ENCODE measurements at regions not wholly inside any gene's neighbourhood (a gene's known extent, or its start where the extent isn't known, plus 50 kb on each side); places are given as distances from the start of the nearest gene placed in this dataset.

DNA sequence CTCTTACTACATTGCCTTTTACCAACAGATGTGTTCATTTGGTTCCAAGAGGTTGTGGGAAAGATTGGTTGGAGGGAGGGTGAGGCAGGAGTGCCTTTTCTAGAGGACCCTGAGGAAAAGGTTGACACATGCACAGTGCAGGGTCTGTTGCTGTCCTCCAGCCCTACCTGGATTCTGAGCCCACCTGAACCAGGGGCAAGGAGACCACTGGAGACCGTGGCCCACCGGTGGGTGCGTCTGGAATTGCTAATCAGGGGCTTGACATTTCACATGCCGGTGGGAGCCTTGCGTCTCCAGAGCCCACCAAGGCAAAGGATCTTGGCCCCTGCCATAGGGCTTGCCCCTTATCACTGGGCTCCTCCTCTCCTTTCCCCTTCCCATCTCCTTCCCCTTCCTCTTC, 80.4 kb upstream of the ZBED5 start:
- no peak overlapping the region for H3K4me3 ChIP-seq (ENCODE audit: low read depth in 1 of 2, low read length in 2 of 2)
- no peak for TF ChIP-seq EZH2 (IDR thresholded peaks at IDR 0.05; ENCODE audit: borderline replicate concordance, low read depth, low read length, severe bottlenecking)
- TF ChIP-seq, protein P1, sequence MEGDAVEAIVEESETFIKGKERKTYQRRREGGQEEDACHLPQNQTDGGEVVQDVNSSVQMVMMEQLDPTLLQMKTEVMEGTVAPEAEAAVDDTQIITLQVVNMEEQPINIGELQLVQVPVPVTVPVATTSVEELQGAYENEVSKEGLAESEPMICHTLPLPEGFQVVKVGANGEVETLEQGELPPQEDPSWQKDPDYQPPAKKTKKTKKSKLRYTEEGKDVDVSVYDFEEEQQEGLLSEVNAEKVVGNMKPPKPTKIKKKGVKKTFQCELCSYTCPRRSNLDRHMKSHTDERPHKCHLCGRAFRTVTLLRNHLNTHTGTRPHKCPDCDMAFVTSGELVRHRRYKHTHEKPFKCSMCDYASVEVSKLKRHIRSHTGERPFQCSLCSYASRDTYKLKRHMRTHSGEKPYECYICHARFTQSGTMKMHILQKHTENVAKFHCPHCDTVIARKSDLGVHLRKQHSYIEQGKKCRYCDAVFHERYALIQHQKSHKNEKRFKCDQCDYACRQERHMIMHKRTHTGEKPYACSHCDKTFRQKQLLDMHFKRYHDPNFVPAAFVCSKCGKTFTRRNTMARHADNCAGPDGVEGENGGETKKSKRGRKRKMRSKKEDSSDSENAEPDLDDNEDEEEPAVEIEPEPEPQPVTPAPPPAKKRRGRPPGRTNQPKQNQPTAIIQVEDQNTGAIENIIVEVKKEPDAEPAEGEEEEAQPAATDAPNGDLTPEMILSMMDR (IDR thresholded peaks at IDR 0.05; ENCODE audit: borderline replicate concordance, extremely low read depth, low read length, poor library complexity, severe bottlenecking) = no peak
- no peak overlapping the region for H3K9ac ChIP-seq (ENCODE audit: low read depth, low read length)
- H3K4me2 ChIP-seq (ENCODE audit: insufficient read depth, low read length) = no peak overlapping the region
- H3K27me3 ChIP-seq (ENCODE audit: insufficient read depth, low read length, poor library complexity) = peaks cover 58% of the 10 kb centered on the region
- ATAC-seq (ENCODE audit: insufficient read depth, low read depth) (no peak), DNase-seq (no peak)
- no peak overlapping the region for H3K27ac ChIP-seq (ENCODE audit: low read length)
- peaks cover 6% of the 10 kb centered on the region for H3K4me1 ChIP-seq (ENCODE audit: insufficient read depth, low read length)
- no peaks in the 10 kb centered on the region for H3K9me3 ChIP-seq (ENCODE audit: insufficient read depth, low read length, severe bottlenecking)
- H2AFZ ChIP-seq (ENCODE audit: low read depth, low read length) = no peak overlapping the region
- no peaks in the 10 kb centered on the region for H3K36me3 ChIP-seq (ENCODE audit: insufficient read depth, low read length)
- no peaks in the 10 kb centered on the region for H3K79me2 ChIP-seq (ENCODE audit: insufficient read depth, low read length)
- 0 out of 2 replicates have a peak, but pooled peaks cover 4% of the 10 kb centered on the region for H4K20me1 ChIP-seq (ENCODE audit: insufficient read depth, low read length)

DNA sequence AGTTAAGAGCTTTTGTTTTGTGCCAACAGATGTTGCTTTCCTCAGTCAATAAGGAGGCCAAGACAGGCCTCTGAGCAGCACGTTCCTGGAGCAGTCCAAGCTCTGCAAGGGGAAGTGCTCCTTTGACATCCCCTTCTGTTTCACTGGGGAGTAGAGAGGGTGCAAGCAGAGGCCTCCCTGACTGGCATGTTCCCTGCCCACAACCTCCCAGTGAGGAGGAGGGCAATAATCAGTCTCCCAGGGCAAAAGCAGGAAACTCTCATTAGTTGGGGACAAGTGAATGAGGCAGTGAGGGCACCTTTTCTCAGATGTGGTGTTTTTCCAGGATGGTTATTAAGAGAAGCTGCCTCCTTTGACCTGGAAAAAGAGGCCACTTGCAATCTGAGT, 79.5 kb upstream of the ZBED5 start:
- no peak overlapping the region for H3K9ac ChIP-seq (ENCODE audit: low read depth, low read length)
- no peak overlapping the region for H3K27ac ChIP-seq (ENCODE audit: low read length)
- H3K4me3 ChIP-seq (ENCODE audit: low read depth in 1 of 2, low read length in 2 of 2) = no peak overlapping the region
- H3K4me1 ChIP-seq (ENCODE audit: insufficient read depth, low read length) = peaks cover 6% of the 10 kb centered on the region
- H3K9me3 ChIP-seq (ENCODE audit: insufficient read depth, low read length, severe bottlenecking) = no peaks in the 10 kb centered on the region
- no peak for TF ChIP-seq EZH2 (IDR thresholded peaks at IDR 0.05; ENCODE audit: borderline replicate concordance, low read depth, low read length, severe bottlenecking)
- TF ChIP-seq, protein P1 (IDR thresholded peaks at IDR 0.05; ENCODE audit: borderline replicate concordance, extremely low read depth, low read length, poor library complexity, severe bottlenecking) = no peak
- no peaks in the 10 kb centered on the region for H3K36me3 ChIP-seq (ENCODE audit: insufficient read depth, low read length)
- peaks cover 61% of the 10 kb centered on the region for H3K27me3 ChIP-seq (ENCODE audit: insufficient read depth, low read length, poor library complexity)
- H4K20me1 ChIP-seq (ENCODE audit: insufficient read depth, low read length) = 0 out of 2 replicates have a peak, but pooled peaks cover 4% of the 10 kb centered on the region
- DNase-seq (no peak), ATAC-seq (ENCODE audit: insufficient read depth, low read depth) (no peak)
- no peak overlapping the region for H2AFZ ChIP-seq (ENCODE audit: low read depth, low read length)
- H3K79me2 ChIP-seq (ENCODE audit: insufficient read depth, low read length) = no peaks in the 10 kb centered on the region
- H3K4me2 ChIP-seq (ENCODE audit: insufficient read depth, low read length) = no peak overlapping the region

DNA sequence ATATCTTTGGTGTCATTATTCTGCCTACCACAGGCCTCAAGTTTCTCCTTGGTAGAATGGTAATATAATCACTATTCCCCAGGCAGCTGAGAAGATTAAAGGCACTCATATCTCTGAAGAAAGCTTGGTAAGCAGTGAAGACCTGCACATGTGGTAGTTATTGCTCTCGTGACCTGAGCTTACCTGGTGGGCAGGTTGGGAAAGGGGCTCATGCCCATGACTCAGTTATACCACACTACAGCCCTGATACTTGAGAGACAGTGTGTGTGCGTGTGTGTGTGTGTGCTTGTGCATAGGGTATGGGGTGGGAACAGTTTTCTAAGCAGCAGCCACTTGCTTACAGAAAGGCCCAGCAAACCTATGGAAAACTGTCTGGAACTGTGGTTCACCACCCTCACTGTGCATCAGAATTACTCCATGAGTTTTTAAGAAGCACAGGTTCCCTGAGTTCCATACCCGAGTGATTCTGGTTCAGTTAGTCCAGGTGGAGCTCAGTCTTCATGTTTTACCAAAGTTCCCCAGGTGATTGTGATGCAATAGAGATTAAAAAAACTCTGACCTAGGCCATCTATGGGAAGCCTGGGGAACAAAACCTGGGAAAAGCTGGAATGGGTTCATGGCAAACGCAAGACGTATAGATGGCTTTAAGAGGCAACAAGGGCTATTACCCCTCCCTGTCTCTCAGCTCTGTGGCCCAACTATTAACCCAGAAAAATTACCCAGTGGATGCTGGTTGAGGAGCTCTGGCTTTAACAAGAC, 79.0 kb upstream of the ZBED5 start:
- Histone ChIP-seq H3K9me3 (ENCODE audit: insufficient read depth, low read length, severe bottlenecking) (no peaks in the 10 kb centered on the region), H3K4me3 (ENCODE audit: low read depth in 1 of 2, low read length in 2 of 2) (no peak overlapping the region), H3K9ac (ENCODE audit: low read depth, low read length) (no peak overlapping the region), H3K27ac (ENCODE audit: low read length) (no peak overlapping the region), H3K4me1 (ENCODE audit: insufficient read depth, low read length) (peaks cover 6% of the 10 kb centered on the region), H3K4me2 (ENCODE audit: insufficient read depth, low read length) (no peak overlapping the region), H3K36me3 (ENCODE audit: insufficient read depth, low read length) (no peaks in the 10 kb centered on the region), H3K27me3 (ENCODE audit: insufficient read depth, low read length, poor library complexity) (peaks cover 64% of the 10 kb centered on the region), H4K20me1 (ENCODE audit: insufficient read depth, low read length) (0 out of 2 replicates have a peak, but pooled peaks cover 4% of the 10 kb centered on the region), H3K79me2 (ENCODE audit: insufficient read depth, low read length) (no peaks in the 10 kb centered on the region), H2AFZ (ENCODE audit: low read depth, low read length) (no peak overlapping the region)
- TF ChIP-seq, protein P1 (IDR thresholded peaks at IDR 0.05; ENCODE audit: borderline replicate concordance, extremely low read depth, low read length, poor library complexity, severe bottlenecking) = no peak
- TF ChIP-seq EZH2 (IDR thresholded peaks at IDR 0.05; ENCODE audit: borderline replicate concordance, low read depth, low read length, severe bottlenecking) = no peak
- DNase-seq = no peak
- no peak for ATAC-seq (ENCODE audit: insufficient read depth, low read depth)

Measured in DND-41 (cell line).